ENCODE measurements at regions not wholly inside any gene's neighbourhood (a gene's known extent, or its start where the extent isn't known, plus 50 kb on each side); places are given as distances from the start of the nearest gene placed in this dataset.

GRCh38 chr6:22808466-22808865, 239.1 kb downstream of the HDGFL1 start:
- H3K9me3 ChIP-seq (ENCODE audit: insufficient read depth, low read depth): no peaks in the 10 kb centered on the region
- no peak overlapping the region for H3K27ac ChIP-seq
- no TSS peak for BruUV-seq (replicated peaks)
- H3K4me2 ChIP-seq: no peak overlapping the region
- no peaks in the 10 kb centered on the region for H3K79me2 ChIP-seq (ENCODE audit: low read depth)
- ChIA-PET CTCF (no interaction called here), POLR2A (ENCODE audit: unreplicated experiment) (no interaction called here)
- no peaks in the 10 kb centered on the region for H3K9me2 ChIP-seq (ENCODE audit: insufficient read depth)
- no peaks in the 10 kb centered on the region for H3K27me3 ChIP-seq (ENCODE audit: insufficient read depth, low read depth)
- intact Hi-C loops (cut with micrococcal nuclease; ENCODE audit: unreplicated experiment): no loop called here
- DNase-seq: no peak
- no peaks in the 10 kb centered on the region for H4K20me1 ChIP-seq (ENCODE audit: insufficient read depth)
- TF ChIP-seq CTCF (conservative IDR thresholded peaks at IDR 0.05) (no peak), EZH2 (IDR thresholded peaks at IDR 0.05; ENCODE audit: low read depth) (no peak)
- no peaks in the 10 kb centered on the region for H3F3A ChIP-seq (ENCODE audit: insufficient read depth, low read depth)
- no peak overlapping the region for H2AFZ ChIP-seq
- H3K4me3 ChIP-seq: no peak overlapping the region
- H3K4me1 ChIP-seq (replicated peaks; ENCODE audit: insufficient read depth): no peaks in the 10 kb centered on the region
- H3K36me3 ChIP-seq (ENCODE audit: low read depth): no peaks in the 10 kb centered on the region

GRCh38 chr6:22809370-22809769, 240.0 kb downstream of the HDGFL1 start:
- H2AFZ ChIP-seq: no peak overlapping the region
- no peaks in the 10 kb centered on the region for H3K9me2 ChIP-seq (ENCODE audit: insufficient read depth)
- intact Hi-C loops (cut with micrococcal nuclease; ENCODE audit: unreplicated experiment): no loop called here
- no peak overlapping the region for H3K27ac ChIP-seq
- H3K79me2 ChIP-seq (ENCODE audit: low read depth): no peaks in the 10 kb centered on the region
- TF ChIP-seq EZH2 (IDR thresholded peaks at IDR 0.05; ENCODE audit: low read depth): no peak
- no peak for TF ChIP-seq CTCF (conservative IDR thresholded peaks at IDR 0.05)
- ChIA-PET POLR2A (ENCODE audit: unreplicated experiment) (no interaction called here), CTCF (no interaction called here)
- no peak overlapping the region for H3K4me2 ChIP-seq
- no peak for DNase-seq
- H3K9me3 ChIP-seq (ENCODE audit: insufficient read depth, low read depth): no peaks in the 10 kb centered on the region
- no peaks in the 10 kb centered on the region for H3F3A ChIP-seq (ENCODE audit: insufficient read depth, low read depth)
- H3K4me1 ChIP-seq (replicated peaks; ENCODE audit: insufficient read depth): no peaks in the 10 kb centered on the region
- no peaks in the 10 kb centered on the region for H4K20me1 ChIP-seq (ENCODE audit: insufficient read depth)
- no peaks in the 10 kb centered on the region for H3K27me3 ChIP-seq (ENCODE audit: insufficient read depth, low read depth)
- H3K36me3 ChIP-seq (ENCODE audit: low read depth): no peaks in the 10 kb centered on the region
- H3K4me3 ChIP-seq: no peak overlapping the region
- BruUV-seq (replicated peaks): no TSS peak

GRCh38 chr6:22819209-22819608, 249.8 kb downstream of the HDGFL1 start:
- Histone ChIP-seq H3K79me2 (ENCODE audit: low read depth) (no peaks in the 10 kb centered on the region), H3K36me3 (ENCODE audit: low read depth) (no peaks in the 10 kb centered on the region), H3K9me3 (ENCODE audit: insufficient read depth, low read depth) (no peaks in the 10 kb centered on the region), H3K27ac (no peak overlapping the region), H3F3A (ENCODE audit: insufficient read depth, low read depth) (no peaks in the 10 kb centered on the region), H3K27me3 (ENCODE audit: insufficient read depth, low read depth) (no peaks in the 10 kb centered on the region), H3K4me2 (no peak overlapping the region), H3K9me2 (ENCODE audit: insufficient read depth) (no peaks in the 10 kb centered on the region), H3K4me3 (no peak overlapping the region), H3K4me1 (replicated peaks; ENCODE audit: insufficient read depth) (no peaks in the 10 kb centered on the region), H2AFZ (no peak overlapping the region), H4K20me1 (ENCODE audit: insufficient read depth) (no peaks in the 10 kb centered on the region)
- TF ChIP-seq EZH2 (IDR thresholded peaks at IDR 0.05; ENCODE audit: low read depth): no peak
- TF ChIP-seq CTCF (conservative IDR thresholded peaks at IDR 0.05): no peak
- intact Hi-C loops (cut with micrococcal nuclease; ENCODE audit: unreplicated experiment): no loop called here
- no peak for DNase-seq
- BruUV-seq (replicated peaks): no TSS peak
- POLR2A ChIA-PET (ENCODE audit: unreplicated experiment): no interaction called here
- CTCF ChIA-PET: interaction anchor here (0.8 kb wide), 1 partner anchor 1157 kb away, joined by 4 read pairs; no protein-coding TSS in a partner anchor
